ENCODE measurements at regions not wholly inside any gene's neighbourhood (a gene's known extent, or its start where the extent isn't known, plus 50 kb on each side); places are given as distances from the start of the nearest gene placed in this dataset.

GRCh38 chr11:123265951-123266350, 70.9 kb upstream of the CLMP start:
- H3K9me2 ChIP-seq (replicated peaks; ENCODE audit: low read depth, low read length), result no peaks in the 10 kb centered on the region
- no peaks in the 10 kb centered on the region for H3F3A ChIP-seq (ENCODE audit: low read depth)
- H3K36me3 ChIP-seq (ENCODE audit: insufficient read depth, low read length), result no peaks in the 10 kb centered on the region
- no peaks in the 10 kb centered on the region for H4K20me1 ChIP-seq (ENCODE audit: insufficient read depth, low read length, poor library complexity, severe bottlenecking)
- no peaks in the 10 kb centered on the region for H3K79me2 ChIP-seq (ENCODE audit: insufficient read depth, low read length)
- peaks cover 35% of the 10 kb centered on the region for H3K4me1 ChIP-seq (ENCODE audit: insufficient read depth, low read length, poor library complexity, severe bottlenecking)
- H2AFZ ChIP-seq (ENCODE audit: low read length), result no peak overlapping the region
- TF ChIP-seq CTCF (conservative IDR thresholded peaks at IDR 0.05; ENCODE audit: low read length) (no peak), EZH2phosphoT487 (IDR thresholded peaks at IDR 0.05; ENCODE audit: borderline replicate concordance) (no peak)
- no peak overlapping the region for H3K4me2 ChIP-seq (ENCODE audit: low read depth, low read length, poor library complexity, severe bottlenecking)
- H3K9me3 ChIP-seq (ENCODE audit: insufficient read depth, low read depth, low read length), result no peaks in the 10 kb centered on the region
- H3K9ac ChIP-seq (ENCODE audit: low read depth, low read length, poor library complexity, severe bottlenecking), result no peak overlapping the region
- H3K27me3 ChIP-seq (ENCODE audit: insufficient read depth, low read length, poor library complexity, severe bottlenecking), result no peaks in the 10 kb centered on the region
- H3K4me3 ChIP-seq (ENCODE audit: low read length, poor library complexity, severe bottlenecking), result no peak overlapping the region

- peaks cover 35% of the 10 kb centered on the region for H3K4me1 ChIP-seq (ENCODE audit: insufficient read depth, low read length, poor library complexity, severe bottlenecking)
Observed at GRCh38 chr11:123264431-123264780, 69.4 kb upstream of the CLMP start.

GRCh38 chr11:123261345-123262106, 66.5 kb upstream of the CLMP start:
- Histone ChIP-seq H3K9ac (ENCODE audit: low read depth, low read length, poor library complexity, severe bottlenecking) (no peak overlapping the region), H3K79me2 (ENCODE audit: insufficient read depth, low read length) (no peaks in the 10 kb centered on the region), H3K9me3 (ENCODE audit: insufficient read depth, low read depth, low read length) (peaks cover 7% of the 10 kb centered on the region; the same call in 1 of the 2 replicates), H2AFZ (ENCODE audit: low read length) (peak overlapping the region; percentile 38; the same call in 1 of the 2 replicates), H3F3A (ENCODE audit: low read depth) (no peaks in the 10 kb centered on the region), H3K9me2 (replicated peaks; ENCODE audit: low read depth, low read length) (no peaks in the 10 kb centered on the region), H3K27me3 (ENCODE audit: insufficient read depth, low read length, poor library complexity, severe bottlenecking) (no peaks in the 10 kb centered on the region), H3K4me3 (ENCODE audit: low read length, poor library complexity, severe bottlenecking) (no peak overlapping the region), H4K20me1 (ENCODE audit: insufficient read depth, low read length, poor library complexity, severe bottlenecking) (no peaks in the 10 kb centered on the region), H3K4me1 (ENCODE audit: insufficient read depth, low read length, poor library complexity, severe bottlenecking) (peaks cover 35% of the 10 kb centered on the region), H3K36me3 (ENCODE audit: insufficient read depth, low read length) (no peaks in the 10 kb centered on the region), H3K4me2 (ENCODE audit: low read depth, low read length, poor library complexity, severe bottlenecking) (no peak overlapping the region)
- peak; percentile 95 for TF ChIP-seq CTCF (conservative IDR thresholded peaks at IDR 0.05; ENCODE audit: low read length)
- no peak for TF ChIP-seq EZH2phosphoT487 (IDR thresholded peaks at IDR 0.05; ENCODE audit: borderline replicate concordance)

More at GRCh38 chr11:123264431-123264780, 69.4 kb upstream of the CLMP start:
- Histone ChIP-seq H2AFZ (ENCODE audit: low read length) (peak overlapping the region; percentile 49), H3K9ac (ENCODE audit: low read depth, low read length, poor library complexity, severe bottlenecking) (peak overlapping the region; percentile 54), H3K9me3 (ENCODE audit: insufficient read depth, low read depth, low read length) (no peaks in the 10 kb centered on the region), H3K9me2 (replicated peaks; ENCODE audit: low read depth, low read length) (no peaks in the 10 kb centered on the region), H3K27me3 (ENCODE audit: insufficient read depth, low read length, poor library complexity, severe bottlenecking) (no peaks in the 10 kb centered on the region), H3F3A (ENCODE audit: low read depth) (no peaks in the 10 kb centered on the region), H3K4me3 (ENCODE audit: low read length, poor library complexity, severe bottlenecking) (peak overlapping the region; percentile 29), H3K36me3 (ENCODE audit: insufficient read depth, low read length) (no peaks in the 10 kb centered on the region), H4K20me1 (ENCODE audit: insufficient read depth, low read length, poor library complexity, severe bottlenecking) (no peaks in the 10 kb centered on the region), H3K79me2 (ENCODE audit: insufficient read depth, low read length) (no peaks in the 10 kb centered on the region), H3K4me2 (ENCODE audit: low read depth, low read length, poor library complexity, severe bottlenecking) (peak overlapping the region; percentile 57)
- TF ChIP-seq CTCF (conservative IDR thresholded peaks at IDR 0.05; ENCODE audit: low read length), result no peak
- no peak for TF ChIP-seq EZH2phosphoT487 (IDR thresholded peaks at IDR 0.05; ENCODE audit: borderline replicate concordance)

All from Loucy (cell line).